Endodermal cell (in vitro differentiated cells): ENCODE measurements at regions not wholly inside any gene's neighbourhood (a gene's known extent, or its start where the extent isn't known, plus 50 kb on each side); places are given as distances from the start of the nearest gene placed in this dataset.

Source experiments
- DNase-seq: peaks from one replicate; pipeline ENCODE4 v3.0.0-alpha.2; 2017
- H3K27ac ChIP-seq: 2 replicates; pipeline ENCODE4 v1.5.1; 2013; ENCODE audit warnings: mild to moderate bottlenecking, low read depth, low read length, moderate library complexity
- H3K27me3 ChIP-seq: 2 replicates; pipeline ENCODE4 v1.6.1; 2013; ENCODE audit warnings: mild to moderate bottlenecking, low read length, moderate library complexity; ENCODE audit not compliant: insufficient read depth, control insufficient read depth, poor library complexity, severe bottlenecking
- H3K36me3 ChIP-seq: 2 replicates; pipeline ENCODE4 v1.7.0; 2013; ENCODE audit warnings: mild to moderate bottlenecking, low read length, moderate library complexity; ENCODE audit not compliant: control insufficient read depth, insufficient read depth
- H3K4me1 ChIP-seq: one replicate; pipeline ENCODE4 v1.7.0; 2013; ENCODE audit warnings: low read length; ENCODE audit not compliant: control insufficient read depth, insufficient read depth
- H3K4me3 ChIP-seq: 2 replicates; pipeline ENCODE4 v1.5.1; 2013; ENCODE audit warnings: mild to moderate bottlenecking, low read length, moderate library complexity
- H3K9ac ChIP-seq: 2 replicates; pipeline ENCODE4 v1.6.1; 2013; ENCODE audit warnings: mild to moderate bottlenecking, low read length, moderate library complexity; ENCODE audit not compliant: poor library complexity, severe bottlenecking; ENCODE audit errors: extremely low read depth
- H3K9me3 ChIP-seq: 2 replicates; pipeline ENCODE4 v1.6.1; 2013; ENCODE audit warnings: mild to moderate bottlenecking, low read length, moderate library complexity; ENCODE audit not compliant: control insufficient read depth
- H3K27ac Mint-ChIP-seq: 2 replicates; pipeline ENCODE4 v1.8.0; 2020; ENCODE audit warnings: mixed read lengths
- H3K27me3 Mint-ChIP-seq: 2 replicates; pipeline ENCODE4 v1.8.0; 2021; ENCODE audit warnings: mild to moderate bottlenecking, mixed read lengths; ENCODE audit not compliant: insufficient read depth
- H3K36me3 Mint-ChIP-seq: 2 replicates; pipeline ENCODE4 v1.8.0; 2020; ENCODE audit warnings: low read depth, mixed read lengths
- H3K4me1 Mint-ChIP-seq: 2 replicates; pipeline ENCODE4 v1.8.0; 2020; ENCODE audit warnings: mixed read lengths
- H3K4me3 Mint-ChIP-seq: 2 replicates; pipeline ENCODE4 v1.8.0; 2020; ENCODE audit warnings: mild to moderate bottlenecking, moderate library complexity, mixed read lengths
- H3K9me3 Mint-ChIP-seq: 2 replicates; pipeline ENCODE4 v1.8.0; 2020; ENCODE audit warnings: mild to moderate bottlenecking, mixed read lengths
- CTCF ChIP-seq: fragments of 200-600 bp; sonication (generic); conservative IDR thresholded peaks from 2 replicates; pipeline ENCODE4 v1.5.0; 2021; ENCODE audit warnings: antibody characterized with exemption, mild to moderate bottlenecking
- WGBS, 2 experiments: methylation state at CpG; one replicate each; pipeline versions ENCODE4 v1.1.5 to v1.1.7; 2013; ENCODE audit warnings: missing lambda C conversion rate in 2 of 2, mixed read lengths in 1 of 2; ENCODE audit not compliant: insufficient coverage in 1 of 2, insufficient read length in 1 of 2; 5-methylcytosine and 5-hydroxymethylcytosine counted together

GRCh38 chr6:77150736-77151135 lies 312.6 kb downstream of the HTR1B start:
- Histone ChIP-seq H3K36me3 (no peaks in the 10 kb centered on the region), H3K4me1 (no peaks in the 10 kb centered on the region), H3K27me3 (no peaks in the 10 kb centered on the region), H3K4me3 (no peak overlapping the region), H3K27ac (no peak overlapping the region), H3K9ac (no peak overlapping the region), H3K9me3 (no peaks in the 10 kb centered on the region)
- H3K4me3 Mint-ChIP-seq, result no peak overlapping the region
- H3K27me3 Mint-ChIP-seq, result no peaks in the 10 kb centered on the region
- H3K36me3 Mint-ChIP-seq, result no peaks in the 10 kb centered on the region
- H3K4me1 Mint-ChIP-seq, result no peaks in the 10 kb centered on the region
- H3K9me3 Mint-ChIP-seq, result no peaks in the 10 kb centered on the region
- H3K27ac Mint-ChIP-seq, result no peak overlapping the region
- no peak for TF ChIP-seq CTCF
- no peak for DNase-seq

GRCh38 chr6:77145244-77145643 lies 318.0 kb downstream of the HTR1B start:
- no peak overlapping the region for H3K27ac Mint-ChIP-seq
- no peaks in the 10 kb centered on the region for H3K9me3 Mint-ChIP-seq
- Histone ChIP-seq H3K9ac (no peak overlapping the region), H3K9me3 (no peaks in the 10 kb centered on the region), H3K27me3 (no peaks in the 10 kb centered on the region), H3K36me3 (no peaks in the 10 kb centered on the region), H3K4me1 (no peaks in the 10 kb centered on the region), H3K27ac (no peak overlapping the region), H3K4me3 (no peak overlapping the region)
- H3K36me3 Mint-ChIP-seq, result no peaks in the 10 kb centered on the region
- no peaks in the 10 kb centered on the region for H3K27me3 Mint-ChIP-seq
- no peaks in the 10 kb centered on the region for H3K4me1 Mint-ChIP-seq
- DNase-seq, result no peak
- 83 to 88% methylated on average over 1 of the region's 1 CpG for WGBS, 2 experiments
- no peak overlapping the region for H3K4me3 Mint-ChIP-seq
- no peak for TF ChIP-seq CTCF

- Histone ChIP-seq H3K4me1 (no peaks in the 10 kb centered on the region), H3K9me3 (no peaks in the 10 kb centered on the region), H3K27ac (no peak overlapping the region), H3K27me3 (no peaks in the 10 kb centered on the region), H3K36me3 (no peaks in the 10 kb centered on the region), H3K4me3 (no peak overlapping the region), H3K9ac (no peak overlapping the region)
- Mint-ChIP-seq H3K27ac (no peak overlapping the region), H3K9me3 (no peaks in the 10 kb centered on the region), H3K4me1 (no peaks in the 10 kb centered on the region), H3K27me3 (no peaks in the 10 kb centered on the region), H3K36me3 (no peaks in the 10 kb centered on the region), H3K4me3 (no peak overlapping the region)
- 93 to 100% methylated on average over 1 to 5 of the region's 5 CpGs for WGBS, 2 experiments
- DNase-seq, result no peak
- TF ChIP-seq CTCF, result no peak
These were observed 319.4 kb downstream of the HTR1B start for GRCh38 chr6:77143659-77144447.
